Fibroblast of lung (primary cell): ENCODE measurements at regions not wholly inside any gene's neighbourhood (a gene's known extent, or its start where the extent isn't known, plus 50 kb on each side); places are given as distances from the start of the nearest gene placed in this dataset.
A peak's percentile ranks its signal among the peaks of the same experiment; 100 is the strongest.

Experiments
- DNase-seq, 2 donors: peaks; one replicate each; pipeline versions ENCODE4 v3.0.0 to v3.0.0-alpha.2; 2010; ENCODE audit warnings: low read depth in 2 of 2
- H2AFZ ChIP-seq: 2 replicates; pipeline ENCODE4 v1.5.1; 2012; ENCODE audit warnings: low read length, control low read depth, inconsistent platforms
- H3K27ac ChIP-seq: 2 replicates; pipeline ENCODE4 v1.5.1; 2011; ENCODE audit warnings: low read length, control low read depth; ENCODE audit not compliant: insufficient read depth
- H3K27me3 ChIP-seq: 2 replicates; pipeline ENCODE4 v1.5.1; 2011; ENCODE audit warnings: mild to moderate bottlenecking, low read length; ENCODE audit not compliant: control insufficient read depth, insufficient read depth
- H3K36me3 ChIP-seq: 2 replicates; pipeline ENCODE4 v1.5.1; 2011; ENCODE audit warnings: low read length; ENCODE audit not compliant: control insufficient read depth, insufficient read depth
- H3K4me1 ChIP-seq: 2 replicates; pipeline ENCODE4 v1.5.1; 2011; ENCODE audit warnings: low read length; ENCODE audit not compliant: control insufficient read depth, insufficient read depth; ENCODE audit errors: extremely low read depth
- H3K4me2 ChIP-seq: 2 replicates; pipeline ENCODE4 v1.5.1; 2011; ENCODE audit warnings: low read length, control low read depth; ENCODE audit not compliant: insufficient read depth; ENCODE audit errors: extremely low read depth
- H3K4me3 ChIP-seq, 4 experiments: fragments of 200-600 bp in 1 of 4; sonication (generic) in 1 of 4; replicated peaks in 1 of 4; 2 replicates each; pipeline ENCODE4 v1.5.1; 2011 to 2016; ENCODE audit warnings: low read length in 4 of 4, low read depth in 3 of 4, mild to moderate bottlenecking in 3 of 4, control low read depth in 2 of 4, inconsistent platforms in 1 of 4, mixed read lengths in 1 of 4; ENCODE audit not compliant: insufficient read depth in 1 of 4; ENCODE audit errors: control extremely low read depth in 1 of 4
- H3K79me2 ChIP-seq: 2 replicates; pipeline ENCODE4 v1.5.1; 2012; ENCODE audit warnings: mild to moderate bottlenecking, low read length, inconsistent platforms; ENCODE audit not compliant: control insufficient read depth, insufficient read depth
- H3K9ac ChIP-seq: 2 replicates; pipeline ENCODE4 v1.5.1; 2011; ENCODE audit warnings: mild to moderate bottlenecking, low read length, control low read depth; ENCODE audit not compliant: insufficient read depth
- H3K9me3 ChIP-seq: 2 replicates; pipeline ENCODE4 v1.5.1; 2012; ENCODE audit warnings: low read depth, low read length; ENCODE audit not compliant: control insufficient read depth, insufficient read depth
- H4K20me1 ChIP-seq: 2 replicates; pipeline ENCODE4 v1.5.1; 2011; ENCODE audit warnings: low read length; ENCODE audit not compliant: control insufficient read depth, insufficient read depth; ENCODE audit errors: extremely low read depth
- EZH2 ChIP-seq: IDR thresholded peaks from 2 replicates; pipeline ENCODE4 v1.5.1; 2012; ENCODE audit warnings: low read length, control low read depth, mild to moderate bottlenecking; ENCODE audit errors: missing control alignments
- TF ChIP-seq, protein P1 (sequence below), 2 donors: IDR thresholded peaks in 1 of 2; conservative IDR thresholded peaks in 1 of 2; 1 replicate in 1 of 2; 2 replicates in 1 of 2; pipeline ENCODE4 v1.5.1; 2011 to 2012; ENCODE audit warnings: low read length in 2 of 2, control low read depth in 1 of 2, inconsistent platforms in 1 of 2, low read depth in 1 of 2, mild to moderate bottlenecking in 1 of 2

DNA sequence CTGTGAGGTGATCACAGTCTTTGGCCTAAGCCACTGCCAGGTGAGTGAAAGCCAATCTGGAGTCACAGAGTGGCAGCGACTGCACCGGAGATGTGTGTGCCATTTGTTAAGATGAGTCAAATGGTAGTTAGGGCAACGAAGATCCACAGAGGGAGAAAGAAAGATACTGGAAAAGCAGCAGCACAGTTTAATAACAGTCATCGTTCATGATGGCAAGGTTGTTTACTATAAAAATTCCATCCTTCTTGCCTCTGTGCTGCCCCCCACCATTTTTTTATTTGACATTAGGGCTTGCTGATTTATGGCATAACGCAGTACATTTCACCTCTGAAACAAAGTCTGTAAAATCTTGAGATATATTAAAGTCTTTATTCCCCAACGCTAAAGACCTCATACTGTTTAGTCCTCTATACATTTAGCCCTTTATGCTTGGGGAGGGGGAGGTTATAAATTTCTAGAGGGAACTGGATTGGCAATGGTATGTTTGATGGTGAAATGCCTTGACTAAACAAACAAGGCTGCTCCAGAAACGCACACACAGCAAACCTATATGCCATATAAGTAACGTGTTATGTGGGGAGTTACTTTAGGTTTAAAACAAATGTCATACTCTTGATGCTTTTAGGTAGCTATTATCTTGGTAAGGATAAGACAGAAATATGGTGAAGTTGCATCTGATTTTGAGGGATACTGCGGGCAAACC lies 55.8 kb upstream of the ABL1 start:
- Histone ChIP-seq H2AFZ (no peak overlapping the region), H3K4me2 (peak overlapping the region; percentile 75), H3K4me1 (peaks cover 38% of the 10 kb centered on the region), H3K27me3 (no peaks in the 10 kb centered on the region), H3K9ac (peak overlapping the region; percentile 16), H4K20me1 (no peaks in the 10 kb centered on the region), H3K27ac (peak overlapping the region; percentile 96), H3K4me3 (no peak overlapping the region), H3K36me3 (no peaks in the 10 kb centered on the region), H3K79me2 (peaks cover 36% of the 10 kb centered on the region), H3K9me3 (no peaks in the 10 kb centered on the region)
- peak; percentile 54 to 62 for DNase-seq
- TF ChIP-seq EZH2: no peak
- TF ChIP-seq, protein P1, sequence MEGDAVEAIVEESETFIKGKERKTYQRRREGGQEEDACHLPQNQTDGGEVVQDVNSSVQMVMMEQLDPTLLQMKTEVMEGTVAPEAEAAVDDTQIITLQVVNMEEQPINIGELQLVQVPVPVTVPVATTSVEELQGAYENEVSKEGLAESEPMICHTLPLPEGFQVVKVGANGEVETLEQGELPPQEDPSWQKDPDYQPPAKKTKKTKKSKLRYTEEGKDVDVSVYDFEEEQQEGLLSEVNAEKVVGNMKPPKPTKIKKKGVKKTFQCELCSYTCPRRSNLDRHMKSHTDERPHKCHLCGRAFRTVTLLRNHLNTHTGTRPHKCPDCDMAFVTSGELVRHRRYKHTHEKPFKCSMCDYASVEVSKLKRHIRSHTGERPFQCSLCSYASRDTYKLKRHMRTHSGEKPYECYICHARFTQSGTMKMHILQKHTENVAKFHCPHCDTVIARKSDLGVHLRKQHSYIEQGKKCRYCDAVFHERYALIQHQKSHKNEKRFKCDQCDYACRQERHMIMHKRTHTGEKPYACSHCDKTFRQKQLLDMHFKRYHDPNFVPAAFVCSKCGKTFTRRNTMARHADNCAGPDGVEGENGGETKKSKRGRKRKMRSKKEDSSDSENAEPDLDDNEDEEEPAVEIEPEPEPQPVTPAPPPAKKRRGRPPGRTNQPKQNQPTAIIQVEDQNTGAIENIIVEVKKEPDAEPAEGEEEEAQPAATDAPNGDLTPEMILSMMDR (conservative IDR thresholded peaks at IDR 0.05 in 1 of 2, IDR thresholded peaks at IDR 0.05 in 1 of 2; ENCODE audit: low read depth in 1 of 2, low read length in 2 of 2): no peak

DNA sequence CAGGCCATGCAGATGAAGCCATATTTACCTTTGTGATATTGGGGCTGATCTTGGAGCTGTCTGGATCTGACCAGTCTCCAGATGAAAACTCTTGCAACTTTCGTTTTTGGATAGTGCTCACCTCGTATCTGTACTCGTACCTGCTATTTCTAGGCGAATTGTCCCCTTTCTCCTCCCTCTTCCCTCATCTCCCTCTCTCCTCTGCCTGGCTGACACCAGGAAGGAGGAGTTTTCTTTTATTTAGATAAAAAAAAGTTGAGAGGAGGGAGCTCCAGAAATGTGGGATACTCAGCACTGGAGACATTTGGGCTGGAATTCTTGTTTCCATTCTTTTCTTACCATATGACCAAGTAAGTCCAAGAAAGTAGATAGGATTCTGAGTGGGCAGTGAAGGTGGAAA lies 54.6 kb upstream of the ABL1 start:
- no peaks in the 10 kb centered on the region for H4K20me1 ChIP-seq
- peak overlapping the region; percentile 71 for H3K9ac ChIP-seq
- peak overlapping the region; percentile 26 to 59 (median 50) for H3K4me3 ChIP-seq
- H3K36me3 ChIP-seq: no peaks in the 10 kb centered on the region
- no peak overlapping the region for H2AFZ ChIP-seq
- peak overlapping the region; percentile 96 for H3K27ac ChIP-seq
- H3K9me3 ChIP-seq: no peaks in the 10 kb centered on the region
- DNase-seq: no peak
- H3K79me2 ChIP-seq: peaks cover 40% of the 10 kb centered on the region
- peak overlapping the region; percentile 97 for H3K4me2 ChIP-seq
- H3K27me3 ChIP-seq: no peaks in the 10 kb centered on the region
- no peak for TF ChIP-seq EZH2
- TF ChIP-seq, protein P1 (conservative IDR thresholded peaks at IDR 0.05 in 1 of 2, IDR thresholded peaks at IDR 0.05 in 1 of 2; ENCODE audit: low read depth in 1 of 2, low read length in 2 of 2): no peak
- peaks cover 38% of the 10 kb centered on the region for H3K4me1 ChIP-seq

GRCh38 chr9:130780865-130781504 lies 54.1 kb upstream of the ABL1 start:
- peak overlapping the region; percentile 96 for H3K27ac ChIP-seq
- DNase-seq: peak; percentile 92 to 99
- no peak for TF ChIP-seq EZH2
- TF ChIP-seq, protein P1 (conservative IDR thresholded peaks at IDR 0.05 in 1 of 2, IDR thresholded peaks at IDR 0.05 in 1 of 2; ENCODE audit: low read depth in 1 of 2, low read length in 2 of 2): no peak
- H2AFZ ChIP-seq: no peak overlapping the region
- H3K79me2 ChIP-seq: peaks cover 40% of the 10 kb centered on the region
- H3K4me1 ChIP-seq: peaks cover 38% of the 10 kb centered on the region
- no peaks in the 10 kb centered on the region for H3K36me3 ChIP-seq
- no peaks in the 10 kb centered on the region for H3K27me3 ChIP-seq
- peak overlapping the region; percentile 45 to 59 (median 50) for H3K4me3 ChIP-seq
- H3K4me2 ChIP-seq: peak overlapping the region; percentile 97
- H3K9ac ChIP-seq: peak overlapping the region; percentile 71
- H3K9me3 ChIP-seq: no peaks in the 10 kb centered on the region
- H4K20me1 ChIP-seq: no peaks in the 10 kb centered on the region
